GM23338 (cell line): ENCODE measurements at regions not wholly inside any gene's neighbourhood (a gene's known extent, or its start where the extent isn't known, plus 50 kb on each side); places are given as distances from the start of the nearest gene placed in this dataset.

Source experiments
- CREB1 ChIP-seq: fragments of 250-450 bp; sonication (Bioruptor Pico); IDR thresholded peaks from 2 replicates; pipeline ENCODE4 v1.5.0; 2020; ENCODE audit warnings: low read depth, mild to moderate bottlenecking, moderate library complexity
- CTCF ChIP-seq, 2 experiments: fragments of 200-600 bp in 1 of 2; sonication (generic) in 1 of 2; conservative IDR thresholded peaks; 2 replicates each; pipeline versions ENCODE4 v1.5.1 to v1.6.1; 2016 to 2017; ENCODE audit warnings: antibody characterized with exemption in 2 of 2, low read depth in 2 of 2, mild to moderate bottlenecking in 2 of 2, moderate library complexity in 1 of 2
- ETS1 ChIP-seq: IDR thresholded peaks from 2 replicates; pipeline ENCODE4 v1.6.1; 2016; ENCODE audit warnings: antibody characterized with exemption
- EZH2 ChIP-seq: fragments of 200-600 bp; sonication (generic); IDR thresholded peaks from one replicate; pipeline ENCODE4 v1.8.0; 2017; ENCODE audit warnings: antibody characterized with exemption, mild to moderate bottlenecking, low read depth; ENCODE audit not compliant: unreplicated experiment
- EZH2phosphoT487 ChIP-seq: fragments of 200-600 bp; sonication (generic); IDR thresholded peaks from one replicate; pipeline ENCODE4 v1.8.1; 2018; ENCODE audit warnings: antibody characterized with exemption; ENCODE audit not compliant: unreplicated experiment
- JUNB ChIP-seq: IDR thresholded peaks from one replicate; pipeline ENCODE4 v1.6.1; 2016; ENCODE audit warnings: antibody characterized with exemption; ENCODE audit not compliant: unreplicated experiment
- NANOG ChIP-seq: IDR thresholded peaks from 2 replicates; pipeline ENCODE4 v1.6.1; 2016; ENCODE audit warnings: antibody characterized with exemption, borderline replicate concordance
- POLR2AphosphoS5 ChIP-seq: IDR thresholded peaks from 2 replicates; pipeline ENCODE4 v1.6.1; 2016; ENCODE audit warnings: antibody characterized with exemption, low read depth
- STAT1 ChIP-seq: IDR thresholded peaks from one replicate; pipeline ENCODE4 v1.6.1; 2016; ENCODE audit warnings: antibody characterized with exemption; ENCODE audit not compliant: unreplicated experiment
- ZNF114 ChIP-seq: fragments of 250-450 bp; sonication (Bioruptor Pico); IDR thresholded peaks from 2 replicates; pipeline ENCODE4 v1.5.0; 2020; ENCODE audit warnings: mild to moderate bottlenecking, moderate library complexity
- TF ChIP-seq, protein P1 (sequence below): fragments of 250-450 bp; sonication (Bioruptor Pico); IDR thresholded peaks from 2 replicates; pipeline ENCODE4 v1.5.0; 2020; ENCODE audit warnings: mild to moderate bottlenecking, moderate library complexity

GRCh38 chr15:49715701-49716100 is 94.9 kb downstream of the DTWD1 start (continued):
- TF ChIP-seq, protein P1, sequence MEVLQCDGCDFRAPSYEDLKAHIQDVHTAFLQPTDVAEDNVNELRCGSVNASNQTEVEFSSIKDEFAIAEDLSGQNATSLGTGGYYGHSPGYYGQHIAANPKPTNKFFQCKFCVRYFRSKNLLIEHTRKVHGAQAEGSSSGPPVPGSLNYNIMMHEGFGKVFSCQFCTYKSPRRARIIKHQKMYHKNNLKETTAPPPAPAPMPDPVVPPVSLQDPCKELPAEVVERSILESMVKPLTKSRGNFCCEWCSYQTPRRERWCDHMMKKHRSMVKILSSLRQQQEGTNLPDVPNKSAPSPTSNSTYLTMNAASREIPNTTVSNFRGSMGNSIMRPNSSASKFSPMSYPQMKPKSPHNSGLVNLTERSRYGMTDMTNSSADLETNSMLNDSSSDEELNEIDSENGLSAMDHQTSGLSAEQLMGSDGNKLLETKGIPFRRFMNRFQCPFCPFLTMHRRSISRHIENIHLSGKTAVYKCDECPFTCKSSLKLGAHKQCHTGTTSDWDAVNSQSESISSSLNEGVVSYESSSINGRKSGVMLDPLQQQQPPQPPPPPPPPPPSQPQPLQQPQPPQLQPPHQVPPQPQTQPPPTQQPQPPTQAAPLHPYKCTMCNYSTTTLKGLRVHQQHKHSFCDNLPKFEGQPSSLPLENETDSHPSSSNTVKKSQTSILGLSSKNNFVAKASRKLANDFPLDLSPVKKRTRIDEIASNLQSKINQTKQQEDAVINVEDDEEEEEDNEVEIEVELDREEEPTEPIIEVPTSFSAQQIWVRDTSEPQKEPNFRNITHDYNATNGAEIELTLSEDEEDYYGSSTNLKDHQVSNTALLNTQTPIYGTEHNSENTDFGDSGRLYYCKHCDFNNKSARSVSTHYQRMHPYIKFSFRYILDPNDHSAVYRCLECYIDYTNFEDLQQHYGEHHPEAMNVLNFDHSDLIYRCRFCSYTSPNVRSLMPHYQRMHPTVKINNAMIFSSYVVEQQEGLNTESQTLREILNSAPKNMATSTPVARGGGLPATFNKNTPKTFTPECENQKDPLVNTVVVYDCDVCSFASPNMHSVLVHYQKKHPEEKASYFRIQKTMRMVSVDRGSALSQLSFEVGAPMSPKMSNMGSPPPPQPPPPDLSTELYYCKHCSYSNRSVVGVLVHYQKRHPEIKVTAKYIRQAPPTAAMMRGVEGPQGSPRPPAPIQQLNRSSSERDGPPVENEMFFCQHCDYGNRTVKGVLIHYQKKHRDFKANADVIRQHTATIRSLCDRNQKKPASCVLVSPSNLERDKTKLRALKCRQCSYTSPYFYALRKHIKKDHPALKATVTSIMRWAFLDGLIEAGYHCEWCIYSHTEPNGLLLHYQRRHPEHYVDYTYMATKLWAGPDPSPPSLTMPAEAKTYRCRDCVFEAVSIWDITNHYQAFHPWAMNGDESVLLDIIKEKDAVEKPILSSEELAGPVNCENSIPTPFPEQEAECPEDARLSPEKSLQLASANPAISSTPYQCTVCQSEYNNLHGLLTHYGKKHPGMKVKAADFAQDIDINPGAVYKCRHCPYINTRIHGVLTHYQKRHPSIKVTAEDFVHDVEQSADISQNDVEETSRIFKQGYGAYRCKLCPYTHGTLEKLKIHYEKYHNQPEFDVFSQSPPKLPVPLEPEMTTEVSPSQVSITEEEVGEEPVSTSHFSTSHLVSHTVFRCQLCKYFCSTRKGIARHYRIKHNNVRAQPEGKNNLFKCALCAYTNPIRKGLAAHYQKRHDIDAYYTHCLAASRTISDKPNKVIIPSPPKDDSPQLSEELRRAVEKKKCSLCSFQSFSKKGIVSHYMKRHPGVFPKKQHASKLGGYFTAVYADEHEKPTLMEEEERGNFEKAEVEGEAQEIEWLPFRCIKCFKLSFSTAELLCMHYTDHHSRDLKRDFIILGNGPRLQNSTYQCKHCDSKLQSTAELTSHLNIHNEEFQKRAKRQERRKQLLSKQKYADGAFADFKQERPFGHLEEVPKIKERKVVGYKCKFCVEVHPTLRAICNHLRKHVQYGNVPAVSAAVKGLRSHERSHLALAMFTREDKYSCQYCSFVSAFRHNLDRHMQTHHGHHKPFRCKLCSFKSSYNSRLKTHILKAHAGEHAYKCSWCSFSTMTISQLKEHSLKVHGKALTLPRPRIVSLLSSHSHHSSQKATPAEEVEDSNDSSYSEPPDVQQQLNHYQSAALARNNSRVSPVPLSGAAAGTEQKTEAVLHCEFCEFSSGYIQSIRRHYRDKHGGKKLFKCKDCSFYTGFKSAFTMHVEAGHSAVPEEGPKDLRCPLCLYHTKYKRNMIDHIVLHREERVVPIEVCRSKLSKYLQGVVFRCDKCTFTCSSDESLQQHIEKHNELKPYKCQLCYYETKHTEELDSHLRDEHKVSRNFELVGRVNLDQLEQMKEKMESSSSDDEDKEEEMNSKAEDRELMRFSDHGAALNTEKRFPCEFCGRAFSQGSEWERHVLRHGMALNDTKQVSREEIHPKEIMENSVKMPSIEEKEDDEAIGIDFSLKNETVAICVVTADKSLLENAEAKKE: no peak
- no peak for TF ChIP-seq ZNF114
- no peak for TF ChIP-seq NANOG
- TF ChIP-seq STAT1: no peak
- no peak for TF ChIP-seq EZH2phosphoT487
- TF ChIP-seq ETS1: no peak
- TF ChIP-seq EZH2: no peak
- no peak for TF ChIP-seq CREB1 (CRISPR knock-in tag)
- no peak for TF ChIP-seq CTCF (conservative IDR thresholded peaks at IDR 0.05; ENCODE audit: low read depth in 2 of 2)
- TF ChIP-seq JUNB: no peak
- TF ChIP-seq POLR2AphosphoS5: no peak
